ENCODE measurements at regions not wholly inside any gene's neighbourhood (a gene's known extent, or its start where the extent isn't known, plus 50 kb on each side); places are given as distances from the start of the nearest gene placed in this dataset.
A peak's percentile ranks its signal among the peaks of the same experiment; 100 is the strongest.

DNA sequence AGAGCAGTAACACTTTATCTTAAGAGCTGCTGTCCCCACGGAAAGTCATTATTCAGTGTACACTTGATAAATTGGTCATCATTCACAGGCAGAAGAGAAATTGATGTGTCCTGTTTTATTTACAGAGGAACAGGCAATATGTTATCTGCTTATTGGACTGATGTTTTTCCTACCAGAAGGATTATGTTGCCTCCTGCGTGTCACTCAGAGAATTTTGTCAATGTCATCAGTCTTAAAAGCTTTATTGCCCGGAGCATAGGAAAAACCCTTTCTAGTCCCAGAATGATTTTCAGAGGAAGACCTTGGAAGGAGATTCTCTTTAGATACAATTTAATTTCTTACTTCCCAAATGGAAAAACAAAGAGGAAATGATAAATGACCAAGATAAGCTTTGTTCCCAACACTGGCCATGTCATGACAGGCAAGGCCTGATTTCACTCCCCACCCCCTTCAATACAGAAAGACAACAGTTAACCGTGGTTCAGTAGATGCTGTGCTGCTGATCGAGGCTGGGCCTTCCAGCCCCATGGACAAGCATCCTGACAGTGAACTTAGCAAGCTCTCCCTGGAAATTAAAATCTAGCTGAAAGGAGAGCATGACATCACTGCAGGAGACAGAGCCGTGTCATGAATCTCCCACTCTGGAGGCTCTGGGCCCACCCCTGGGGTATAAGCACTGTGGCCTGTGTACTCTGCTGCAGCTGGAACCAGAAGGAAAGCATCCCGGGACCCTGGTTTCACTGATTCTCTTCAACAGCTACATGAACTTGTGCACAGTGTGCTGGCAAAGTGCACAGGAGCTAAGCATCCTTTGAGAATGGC is 118.8 kb upstream of the LYZL2 start:
- Histone ChIP-seq H3K9me3 (ENCODE audit: insufficient read depth, low read depth, low read length) (no peaks in the 10 kb centered on the region), H3K27ac (ENCODE audit: low read depth, low read length) (no peak overlapping the region), H3K36me3 (ENCODE audit: insufficient read depth, low read length) (no peaks in the 10 kb centered on the region), H3K4me2 (ENCODE audit: low read length) (peak overlapping the region; percentile 37), H4K20me1 (ENCODE audit: insufficient read depth, low read length) (no peaks in the 10 kb centered on the region), H3K9ac (ENCODE audit: low read length) (no peak overlapping the region), H3K4me3 (ENCODE audit: insufficient read depth, low read depth, low read length) (no peak overlapping the region), H3K4me1 (ENCODE audit: insufficient read depth, low read length) (peaks cover 6% of the 10 kb centered on the region), H2AFZ (ENCODE audit: low read depth, low read length) (no peak overlapping the region), H3K27me3 (ENCODE audit: insufficient read depth, low read length) (no peaks in the 10 kb centered on the region), H3K79me2 (ENCODE audit: insufficient read depth, low read length) (no peaks in the 10 kb centered on the region)
- TF ChIP-seq, protein P1, sequence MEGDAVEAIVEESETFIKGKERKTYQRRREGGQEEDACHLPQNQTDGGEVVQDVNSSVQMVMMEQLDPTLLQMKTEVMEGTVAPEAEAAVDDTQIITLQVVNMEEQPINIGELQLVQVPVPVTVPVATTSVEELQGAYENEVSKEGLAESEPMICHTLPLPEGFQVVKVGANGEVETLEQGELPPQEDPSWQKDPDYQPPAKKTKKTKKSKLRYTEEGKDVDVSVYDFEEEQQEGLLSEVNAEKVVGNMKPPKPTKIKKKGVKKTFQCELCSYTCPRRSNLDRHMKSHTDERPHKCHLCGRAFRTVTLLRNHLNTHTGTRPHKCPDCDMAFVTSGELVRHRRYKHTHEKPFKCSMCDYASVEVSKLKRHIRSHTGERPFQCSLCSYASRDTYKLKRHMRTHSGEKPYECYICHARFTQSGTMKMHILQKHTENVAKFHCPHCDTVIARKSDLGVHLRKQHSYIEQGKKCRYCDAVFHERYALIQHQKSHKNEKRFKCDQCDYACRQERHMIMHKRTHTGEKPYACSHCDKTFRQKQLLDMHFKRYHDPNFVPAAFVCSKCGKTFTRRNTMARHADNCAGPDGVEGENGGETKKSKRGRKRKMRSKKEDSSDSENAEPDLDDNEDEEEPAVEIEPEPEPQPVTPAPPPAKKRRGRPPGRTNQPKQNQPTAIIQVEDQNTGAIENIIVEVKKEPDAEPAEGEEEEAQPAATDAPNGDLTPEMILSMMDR (IDR thresholded peaks at IDR 0.05; ENCODE audit: insufficient read depth, low read depth, low read length), result no peak
- TF ChIP-seq EZH2 (IDR thresholded peaks at IDR 0.05; ENCODE audit: insufficient read depth, low read length), result no peak
- no peak for FAIRE-seq
- DNase-seq (ENCODE audit: low read depth), result no peak
- no peaks in the 10 kb centered on the region for H3K9me3 Mint-ChIP-seq (ENCODE audit: unreplicated experiment)
- H3K4me3 Mint-ChIP-seq (ENCODE audit: unreplicated experiment), result no peak overlapping the region
- H3K27me3 Mint-ChIP-seq (ENCODE audit: low read depth, unreplicated experiment), result peaks cover 12% of the 10 kb centered on the region
- peak overlapping the region; percentile 47 for H3K27ac Mint-ChIP-seq (ENCODE audit: unreplicated experiment)
- H3K4me1 Mint-ChIP-seq (ENCODE audit: low read depth, unreplicated experiment), result peaks cover 11% of the 10 kb centered on the region
- H3K36me3 Mint-ChIP-seq (ENCODE audit: low read depth, unreplicated experiment), result no peaks in the 10 kb centered on the region

DNA sequence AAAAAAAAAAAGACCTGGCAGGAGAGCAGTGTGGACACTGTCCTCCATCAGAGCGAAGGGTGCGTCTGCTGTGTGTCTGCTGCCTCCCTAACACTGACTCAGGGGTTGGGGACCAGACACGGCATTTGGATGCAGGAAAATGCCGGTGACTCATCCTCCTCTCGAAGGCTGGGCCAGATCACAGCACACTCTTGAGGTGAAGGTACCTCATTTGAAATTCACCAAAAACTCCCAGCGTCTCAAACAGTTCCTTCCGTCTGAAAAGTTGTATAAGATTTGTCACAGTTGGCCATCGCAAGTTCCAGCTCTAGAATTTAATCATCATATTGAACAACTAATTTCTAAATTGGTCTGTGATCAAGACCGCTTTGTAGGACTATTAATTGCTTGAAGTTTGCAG is 118.1 kb upstream of the LYZL2 start:
- Mint-ChIP-seq H3K4me3 (ENCODE audit: unreplicated experiment) (no peak overlapping the region), H3K4me1 (ENCODE audit: low read depth, unreplicated experiment) (peaks cover 11% of the 10 kb centered on the region), H3K27me3 (ENCODE audit: low read depth, unreplicated experiment) (peaks cover 13% of the 10 kb centered on the region), H3K27ac (ENCODE audit: unreplicated experiment) (no peak overlapping the region), H3K9me3 (ENCODE audit: unreplicated experiment) (no peaks in the 10 kb centered on the region), H3K36me3 (ENCODE audit: low read depth, unreplicated experiment) (no peaks in the 10 kb centered on the region)
- Histone ChIP-seq H3K27me3 (ENCODE audit: insufficient read depth, low read length) (no peaks in the 10 kb centered on the region), H4K20me1 (ENCODE audit: insufficient read depth, low read length) (no peaks in the 10 kb centered on the region), H3K4me3 (ENCODE audit: insufficient read depth, low read depth, low read length) (no peak overlapping the region), H3K4me1 (ENCODE audit: insufficient read depth, low read length) (peaks cover 6% of the 10 kb centered on the region), H2AFZ (ENCODE audit: low read depth, low read length) (no peak overlapping the region), H3K36me3 (ENCODE audit: insufficient read depth, low read length) (no peaks in the 10 kb centered on the region), H3K9ac (ENCODE audit: low read length) (no peak overlapping the region), H3K27ac (ENCODE audit: low read depth, low read length) (no peak overlapping the region), H3K79me2 (ENCODE audit: insufficient read depth, low read length) (no peaks in the 10 kb centered on the region), H3K9me3 (ENCODE audit: insufficient read depth, low read depth, low read length) (no peaks in the 10 kb centered on the region), H3K4me2 (ENCODE audit: low read length) (peak overlapping the region; percentile 37)
- DNase-seq (ENCODE audit: low read depth) (peak; percentile 71), FAIRE-seq (no peak)
- TF ChIP-seq, protein P1 (IDR thresholded peaks at IDR 0.05; ENCODE audit: insufficient read depth, low read depth, low read length), result no peak
- TF ChIP-seq EZH2 (IDR thresholded peaks at IDR 0.05; ENCODE audit: insufficient read depth, low read length), result no peak

DNA sequence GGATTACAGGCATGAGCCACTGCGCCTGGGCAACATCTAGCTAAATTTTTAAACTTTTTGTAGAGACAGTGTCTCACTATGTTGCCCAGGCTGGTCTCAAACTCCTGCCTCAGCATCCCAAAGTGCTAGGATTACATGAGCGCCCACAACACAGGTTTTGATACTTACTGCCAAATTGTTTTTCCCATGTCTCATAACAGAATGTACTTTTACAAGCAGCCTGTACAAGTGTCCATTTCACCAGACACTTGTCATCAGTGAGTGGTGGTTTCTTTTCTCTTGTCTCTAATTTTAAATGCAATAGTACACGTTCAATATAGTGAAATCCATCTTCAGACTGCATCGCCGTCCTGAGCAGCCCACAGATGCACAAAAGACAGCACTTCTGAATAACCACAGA is 116.4 kb upstream of the LYZL2 start:
- Histone ChIP-seq H3K79me2 (ENCODE audit: insufficient read depth, low read length) (no peaks in the 10 kb centered on the region), H4K20me1 (ENCODE audit: insufficient read depth, low read length) (no peaks in the 10 kb centered on the region), H3K4me2 (ENCODE audit: low read length) (no peak overlapping the region), H3K9me3 (ENCODE audit: insufficient read depth, low read depth, low read length) (no peaks in the 10 kb centered on the region), H3K4me1 (ENCODE audit: insufficient read depth, low read length) (no peaks in the 10 kb centered on the region), H3K9ac (ENCODE audit: low read length) (no peak overlapping the region), H3K4me3 (ENCODE audit: insufficient read depth, low read depth, low read length) (no peak overlapping the region), H2AFZ (ENCODE audit: low read depth, low read length) (no peak overlapping the region), H3K27me3 (ENCODE audit: insufficient read depth, low read length) (no peaks in the 10 kb centered on the region), H3K27ac (ENCODE audit: low read depth, low read length) (no peak overlapping the region), H3K36me3 (ENCODE audit: insufficient read depth, low read length) (no peaks in the 10 kb centered on the region)
- Mint-ChIP-seq H3K36me3 (ENCODE audit: low read depth, unreplicated experiment) (no peaks in the 10 kb centered on the region), H3K4me1 (ENCODE audit: low read depth, unreplicated experiment) (peaks cover 11% of the 10 kb centered on the region), H3K27ac (ENCODE audit: unreplicated experiment) (no peak overlapping the region), H3K4me3 (ENCODE audit: unreplicated experiment) (no peak overlapping the region), H3K27me3 (ENCODE audit: low read depth, unreplicated experiment) (peaks cover 10% of the 10 kb centered on the region), H3K9me3 (ENCODE audit: unreplicated experiment) (no peaks in the 10 kb centered on the region)
- TF ChIP-seq, protein P1 (IDR thresholded peaks at IDR 0.05; ENCODE audit: insufficient read depth, low read depth, low read length), result no peak
- TF ChIP-seq EZH2 (IDR thresholded peaks at IDR 0.05; ENCODE audit: insufficient read depth, low read length), result no peak
- FAIRE-seq (no peak), DNase-seq (ENCODE audit: low read depth) (no peak)

All from astrocyte (in vitro differentiated cells and primary cell).